ENCODE measurements at regions not wholly inside any gene's neighbourhood (a gene's known extent, or its start where the extent isn't known, plus 50 kb on each side); places are given as distances from the start of the nearest gene placed in this dataset.

DNA sequence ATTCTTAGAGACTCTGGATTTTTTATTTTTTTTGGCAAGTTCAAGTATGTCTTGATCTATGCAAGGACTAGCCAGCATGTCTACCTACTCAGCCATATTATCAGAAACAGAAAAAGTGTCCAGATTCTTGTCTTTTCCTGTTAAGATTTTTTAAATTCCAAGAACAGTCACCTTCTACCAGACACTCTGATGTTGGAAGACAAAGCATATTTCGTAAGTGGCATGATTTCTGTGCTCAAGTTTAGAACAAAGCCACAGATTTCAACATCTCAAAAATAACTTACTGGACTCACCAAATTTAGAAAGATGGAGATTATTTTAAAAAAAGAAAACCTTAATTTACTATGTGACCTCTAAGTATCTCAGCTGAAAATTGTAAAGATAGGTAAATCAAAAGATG, 61.9 kb downstream of the GOLGA6L7 start:
- Histone ChIP-seq H3K9me3 (ENCODE audit: control insufficient read depth in 1 of 2, insufficient read depth in 1 of 2, low read depth in 1 of 2, low read length in 2 of 2) (no peaks in the 10 kb centered on the region), H3K27me3 (ENCODE audit: insufficient read depth, low read length) (no peaks in the 10 kb centered on the region), H3K4me2 (ENCODE audit: low read length) (no peak overlapping the region), H3K9ac (ENCODE audit: low read length) (no peak overlapping the region), H3K27ac (ENCODE audit: low read depth, low read length) (no peak overlapping the region), H3K79me2 (ENCODE audit: insufficient read depth, low read length) (no peaks in the 10 kb centered on the region), H3K4me3 (replicated peaks in 1 of 2; ENCODE audit: low read depth in 1 of 2, low read length in 2 of 2) (no peak overlapping the region), H3K36me3 (ENCODE audit: control insufficient read depth in 1 of 2, insufficient read depth in 2 of 2, low read length in 2 of 2) (no peaks in the 10 kb centered on the region), H2AFZ (ENCODE audit: low read depth, low read length, poor library complexity, severe bottlenecking) (no peak overlapping the region), H3K9me2 (ENCODE audit: insufficient read depth) (no peaks in the 10 kb centered on the region), H3K4me1 (ENCODE audit: control insufficient read depth in 1 of 2, insufficient read depth in 2 of 2, low read length in 2 of 2) (no peaks in the 10 kb centered on the region), H4K20me1 (ENCODE audit: insufficient read depth) (no peaks in the 10 kb centered on the region)
- DNase-seq (ENCODE audit: low read depth, low spot score) (no peak), ATAC-seq (no peak)
- ChIA-PET POLR2A (no interaction called here), CTCF (no interaction called here), RAD21 (ENCODE audit: low non-redundant PET in 1 of 2, low total read pairs in 2 of 2, uncharacterized antibody in 2 of 2, unreplicated experiment in 2 of 2) (no interaction called here)
- intact Hi-C loops (cut with micrococcal nuclease), result no loop called here
- BruUV-seq (replicated peaks), result no TSS peak
- TF ChIP-seq ZBTB33 (IDR thresholded peaks at IDR 0.05; ENCODE audit: extremely low read depth, insufficient replicate concordance, low read length), result no peak
- TF ChIP-seq YY1 (IDR thresholded peaks at IDR 0.05; ENCODE audit: extremely low read depth, insufficient replicate concordance, low read depth, low read length), result no peak
- TF ChIP-seq RAD21 (IDR thresholded peaks at IDR 0.05; ENCODE audit: low read depth), result no peak
- no peak for TF ChIP-seq CBX3 (IDR thresholded peaks at IDR 0.05; ENCODE audit: low read depth)
- TF ChIP-seq EZH2phosphoT487 (IDR thresholded peaks at IDR 0.05; ENCODE audit: borderline replicate concordance), result no peak
- TF ChIP-seq, protein P1, sequence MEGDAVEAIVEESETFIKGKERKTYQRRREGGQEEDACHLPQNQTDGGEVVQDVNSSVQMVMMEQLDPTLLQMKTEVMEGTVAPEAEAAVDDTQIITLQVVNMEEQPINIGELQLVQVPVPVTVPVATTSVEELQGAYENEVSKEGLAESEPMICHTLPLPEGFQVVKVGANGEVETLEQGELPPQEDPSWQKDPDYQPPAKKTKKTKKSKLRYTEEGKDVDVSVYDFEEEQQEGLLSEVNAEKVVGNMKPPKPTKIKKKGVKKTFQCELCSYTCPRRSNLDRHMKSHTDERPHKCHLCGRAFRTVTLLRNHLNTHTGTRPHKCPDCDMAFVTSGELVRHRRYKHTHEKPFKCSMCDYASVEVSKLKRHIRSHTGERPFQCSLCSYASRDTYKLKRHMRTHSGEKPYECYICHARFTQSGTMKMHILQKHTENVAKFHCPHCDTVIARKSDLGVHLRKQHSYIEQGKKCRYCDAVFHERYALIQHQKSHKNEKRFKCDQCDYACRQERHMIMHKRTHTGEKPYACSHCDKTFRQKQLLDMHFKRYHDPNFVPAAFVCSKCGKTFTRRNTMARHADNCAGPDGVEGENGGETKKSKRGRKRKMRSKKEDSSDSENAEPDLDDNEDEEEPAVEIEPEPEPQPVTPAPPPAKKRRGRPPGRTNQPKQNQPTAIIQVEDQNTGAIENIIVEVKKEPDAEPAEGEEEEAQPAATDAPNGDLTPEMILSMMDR (IDR thresholded peaks at IDR 0.05 in 2 of 3, conservative IDR thresholded peaks at IDR 0.05 in 1 of 3; ENCODE audit: borderline replicate concordance in 1 of 3, insufficient read depth in 1 of 3, low read depth in 2 of 3, low read length in 2 of 3), result no peak
- TF ChIP-seq SRF (IDR thresholded peaks at IDR 0.05; ENCODE audit: low read depth), result no peak
- TF ChIP-seq ZFX (IDR thresholded peaks at IDR 0.05), result no peak
- no peak for TF ChIP-seq FOSL1 (IDR thresholded peaks at IDR 0.05; ENCODE audit: low read depth)
- TF ChIP-seq CEBPB (IDR thresholded peaks at IDR 0.05; ENCODE audit: low read depth), result no peak
- TF ChIP-seq POLR2AphosphoS5 (IDR thresholded peaks at IDR 0.05; ENCODE audit: low read depth, low read length), result no peak
- no peak for TF ChIP-seq EZH2 (IDR thresholded peaks at IDR 0.05)
- no peak for TF ChIP-seq EGR1 (IDR thresholded peaks at IDR 0.05; ENCODE audit: low read depth)
- no peak for TF ChIP-seq MAX (IDR thresholded peaks at IDR 0.05)
- TF ChIP-seq, protein P2, sequence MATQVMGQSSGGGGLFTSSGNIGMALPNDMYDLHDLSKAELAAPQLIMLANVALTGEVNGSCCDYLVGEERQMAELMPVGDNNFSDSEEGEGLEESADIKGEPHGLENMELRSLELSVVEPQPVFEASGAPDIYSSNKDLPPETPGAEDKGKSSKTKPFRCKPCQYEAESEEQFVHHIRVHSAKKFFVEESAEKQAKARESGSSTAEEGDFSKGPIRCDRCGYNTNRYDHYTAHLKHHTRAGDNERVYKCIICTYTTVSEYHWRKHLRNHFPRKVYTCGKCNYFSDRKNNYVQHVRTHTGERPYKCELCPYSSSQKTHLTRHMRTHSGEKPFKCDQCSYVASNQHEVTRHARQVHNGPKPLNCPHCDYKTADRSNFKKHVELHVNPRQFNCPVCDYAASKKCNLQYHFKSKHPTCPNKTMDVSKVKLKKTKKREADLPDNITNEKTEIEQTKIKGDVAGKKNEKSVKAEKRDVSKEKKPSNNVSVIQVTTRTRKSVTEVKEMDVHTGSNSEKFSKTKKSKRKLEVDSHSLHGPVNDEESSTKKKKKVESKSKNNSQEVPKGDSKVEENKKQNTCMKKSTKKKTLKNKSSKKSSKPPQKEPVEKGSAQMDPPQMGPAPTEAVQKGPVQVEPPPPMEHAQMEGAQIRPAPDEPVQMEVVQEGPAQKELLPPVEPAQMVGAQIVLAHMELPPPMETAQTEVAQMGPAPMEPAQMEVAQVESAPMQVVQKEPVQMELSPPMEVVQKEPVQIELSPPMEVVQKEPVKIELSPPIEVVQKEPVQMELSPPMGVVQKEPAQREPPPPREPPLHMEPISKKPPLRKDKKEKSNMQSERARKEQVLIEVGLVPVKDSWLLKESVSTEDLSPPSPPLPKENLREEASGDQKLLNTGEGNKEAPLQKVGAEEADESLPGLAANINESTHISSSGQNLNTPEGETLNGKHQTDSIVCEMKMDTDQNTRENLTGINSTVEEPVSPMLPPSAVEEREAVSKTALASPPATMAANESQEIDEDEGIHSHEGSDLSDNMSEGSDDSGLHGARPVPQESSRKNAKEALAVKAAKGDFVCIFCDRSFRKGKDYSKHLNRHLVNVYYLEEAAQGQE (IDR thresholded peaks at IDR 0.05; ENCODE audit: low read depth), result no peak
- TF ChIP-seq SIN3A (IDR thresholded peaks at IDR 0.05; ENCODE audit: low read depth), result no peak

Measured in HCT116 (cell line).